HPDE6-E6E7 (cell line): ENCODE measurements at regions not wholly inside any gene's neighbourhood (a gene's known extent, or its start where the extent isn't known, plus 50 kb on each side); places are given as distances from the start of the nearest gene placed in this dataset.

ENCODE experiments used
- DNase-seq: peaks from one replicate; pipeline ENCODE4 v3.0.0; 2011; ENCODE audit warnings: missing footprints; ENCODE audit errors: extremely low spot score

DNA sequence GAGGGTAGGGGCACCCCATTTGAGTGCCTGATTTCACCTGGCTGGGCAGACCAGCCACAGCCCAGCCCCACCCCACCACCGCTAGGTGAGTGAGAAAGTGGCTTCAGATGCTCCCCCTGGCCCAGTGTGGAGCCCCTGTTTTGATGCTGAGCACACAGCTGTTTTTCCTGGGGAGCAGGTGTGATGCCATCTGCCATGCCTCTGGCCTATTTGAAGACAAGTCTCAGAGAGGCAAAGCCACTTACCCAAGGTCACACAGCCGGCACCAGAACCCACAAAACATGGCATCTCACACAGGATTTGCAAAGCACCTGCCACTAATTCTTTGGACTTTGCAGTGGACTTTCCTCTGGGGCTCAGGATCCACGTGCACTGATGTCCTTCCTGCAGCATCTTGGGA is 131.3 kb downstream of the INHBB start:
- DNase-seq, result no peak

- no peak for DNase-seq
Measured at GRCh38 chr2:120477831-120478481, 132.0 kb downstream of the INHBB start.

DNA sequence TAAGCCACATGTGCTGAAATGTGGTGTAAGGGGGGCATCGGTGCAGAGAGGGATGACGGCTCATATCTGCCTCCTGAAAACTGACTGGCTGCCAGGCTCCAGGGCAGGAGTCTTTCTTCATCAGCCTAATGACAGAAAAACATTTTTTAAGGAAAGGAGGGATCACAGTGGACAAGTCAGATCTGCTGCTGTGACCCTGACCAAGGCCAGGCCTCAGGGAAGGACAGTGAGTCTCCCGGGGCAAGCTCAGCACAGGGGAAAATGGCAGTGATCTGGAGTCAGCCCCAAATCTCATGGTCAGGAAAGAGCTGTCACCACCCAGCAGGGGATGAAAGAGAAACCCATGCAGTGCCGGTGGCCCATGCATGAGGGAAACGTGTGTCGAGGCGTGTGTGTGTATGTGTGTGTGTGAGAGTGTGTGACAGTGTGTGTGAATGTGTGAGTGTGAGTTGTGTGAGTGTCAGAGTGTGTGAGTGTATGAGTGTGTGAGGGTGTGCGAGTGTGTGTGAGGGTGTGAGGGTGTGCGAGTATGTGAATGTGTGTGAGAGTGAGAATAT is 134.5 kb downstream of the INHBB start:
- no peak for DNase-seq

GRCh38 chr2:120480903-120481445 is 135.0 kb downstream of the INHBB start:
- no peak for DNase-seq

- no peak for DNase-seq
Measured at GRCh38 chr2:120481446-120482194, 135.7 kb downstream of the INHBB start.

GRCh38 chr2:120482334-120482733 is 136.4 kb downstream of the INHBB start:
- no peak for DNase-seq

- no peak for DNase-seq
Measured at GRCh38 chr2:120483355-120483754, 137.4 kb downstream of the INHBB start.

DNA sequence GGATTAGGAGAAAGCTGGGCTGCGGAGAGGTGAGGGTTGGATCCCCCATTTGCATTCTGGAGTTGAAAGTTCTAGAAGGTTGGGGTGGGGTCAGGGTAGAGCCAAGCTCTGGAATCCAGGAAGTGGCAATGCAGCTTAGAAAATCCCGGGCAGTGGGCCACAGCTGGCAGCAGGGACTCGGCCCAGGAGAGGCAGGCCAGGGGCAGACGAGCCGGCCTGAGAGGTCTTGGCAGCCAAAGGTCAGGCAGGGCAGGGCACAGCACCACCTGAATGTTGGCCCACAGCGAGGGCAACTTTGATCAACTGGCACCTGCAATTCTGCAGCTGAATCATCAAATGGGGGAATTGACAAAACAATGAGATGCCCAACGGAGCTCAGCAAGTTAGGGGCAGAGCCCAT is 139.2 kb downstream of the INHBB start:
- no peak for DNase-seq

- no peak for DNase-seq
Measured at GRCh38 chr2:120486441-120486840, 140.5 kb downstream of the INHBB start.

- DNase-seq, result peak; percentile 32
Measured at GRCh38 chr2:120486946-120487345, 141.0 kb downstream of the INHBB start.

- no peak for DNase-seq
Measured at GRCh38 chr2:120488531-120488930, 142.6 kb downstream of the INHBB start.

DNA sequence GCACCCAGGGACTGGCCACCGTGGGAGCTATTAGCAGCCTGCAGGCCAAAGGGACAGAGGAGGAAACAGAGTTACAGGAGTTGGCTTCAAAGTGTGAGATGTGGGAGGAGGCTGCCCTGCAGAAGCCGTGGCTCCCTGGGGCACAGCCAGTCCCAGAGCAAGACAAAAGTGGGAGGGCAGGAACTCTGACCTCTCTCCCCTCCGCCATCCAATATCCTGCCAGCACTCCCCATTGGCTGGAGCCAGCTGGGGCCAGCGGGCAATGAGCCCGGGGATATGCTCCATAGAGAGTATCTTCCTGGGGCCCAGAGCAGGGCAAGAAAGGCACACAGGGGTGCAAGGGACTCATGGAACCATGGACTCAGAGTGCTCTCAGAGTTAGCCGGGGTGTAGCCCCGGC is 143.1 kb downstream of the INHBB start:
- no peak for DNase-seq

DNA sequence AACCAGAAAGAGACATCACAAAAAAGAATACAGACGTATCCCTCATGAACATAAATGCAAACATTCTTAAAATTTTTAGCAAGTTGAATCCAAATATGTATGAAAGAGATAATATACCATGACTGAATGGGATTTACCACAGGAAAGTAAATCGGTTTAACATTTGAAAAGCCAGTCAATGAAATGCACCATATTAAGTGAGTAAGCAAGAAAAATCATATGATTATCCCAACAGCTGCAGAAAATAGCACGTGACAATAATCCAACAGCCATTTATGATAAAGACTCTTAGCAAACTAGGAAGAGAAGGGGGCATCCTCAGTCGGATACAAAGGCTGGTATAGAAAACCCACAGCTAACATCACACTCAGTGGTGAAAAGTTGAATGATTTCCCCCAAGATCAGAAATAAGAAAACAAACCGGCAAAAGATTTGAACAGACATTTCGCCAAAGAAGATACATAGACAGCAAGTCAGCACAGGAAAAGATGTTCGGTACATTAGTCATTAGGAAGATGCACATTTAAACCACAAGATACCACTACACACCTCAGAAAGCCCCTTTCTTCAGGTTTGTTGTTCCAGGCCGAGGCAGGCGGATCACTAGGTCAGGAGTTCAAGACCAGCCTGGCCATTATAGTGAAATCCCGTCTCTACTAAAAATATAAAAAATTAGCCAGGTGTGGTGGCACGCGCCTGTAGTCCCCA is 144.3 kb downstream of the INHBB start:
- no peak for DNase-seq

DNA sequence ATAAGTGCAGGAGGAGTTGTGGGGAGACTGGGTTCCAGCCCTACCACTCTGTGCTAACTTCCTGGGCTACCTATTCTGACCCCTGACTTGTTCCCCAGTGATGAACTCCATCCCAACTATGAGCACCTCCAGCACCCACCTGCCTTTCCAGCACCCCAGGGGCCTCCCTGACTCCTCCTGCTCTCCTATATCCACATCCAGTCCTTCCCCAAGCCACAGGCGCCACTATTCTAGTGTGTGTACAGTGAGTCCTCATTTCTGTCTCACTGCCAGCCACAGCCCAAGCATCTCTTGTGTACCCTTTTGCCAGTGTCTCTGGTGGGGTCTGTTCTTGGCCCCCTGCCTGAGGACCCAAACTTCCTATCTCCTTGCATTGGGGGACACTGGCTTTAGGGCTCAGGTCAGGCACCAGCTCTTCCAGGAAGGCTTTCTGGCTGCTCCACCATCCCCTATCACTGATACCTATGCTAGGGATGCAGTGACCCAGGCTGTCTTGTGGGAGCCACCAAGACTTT is 145.2 kb downstream of the INHBB start:
- DNase-seq, result no peak

GRCh38 chr2:120493231-120493630 is 147.3 kb downstream of the INHBB start:
- DNase-seq, result no peak

DNA sequence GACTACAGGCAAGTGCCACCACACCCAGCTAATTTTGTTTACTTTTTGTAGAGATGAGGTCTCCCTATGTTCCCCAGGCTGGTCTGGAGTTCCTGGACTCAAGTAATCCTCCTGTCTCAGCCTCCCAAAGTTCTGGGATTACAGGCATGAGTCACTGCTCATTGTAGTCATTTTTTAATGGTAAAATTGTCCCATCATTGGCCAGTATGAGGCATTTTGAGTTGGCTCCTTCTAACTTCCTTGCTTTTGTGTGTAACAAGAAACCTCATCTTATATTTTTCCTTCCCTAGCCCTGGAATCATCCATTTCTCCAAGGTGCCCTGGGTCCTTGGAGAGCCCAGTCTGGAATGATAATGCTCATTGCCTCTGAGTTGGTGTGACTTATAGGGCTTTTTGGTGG is 148.5 kb downstream of the INHBB start:
- DNase-seq, result no peak

GRCh38 chr2:120495586-120495985 is 149.7 kb downstream of the INHBB start:
- no peak for DNase-seq

DNA sequence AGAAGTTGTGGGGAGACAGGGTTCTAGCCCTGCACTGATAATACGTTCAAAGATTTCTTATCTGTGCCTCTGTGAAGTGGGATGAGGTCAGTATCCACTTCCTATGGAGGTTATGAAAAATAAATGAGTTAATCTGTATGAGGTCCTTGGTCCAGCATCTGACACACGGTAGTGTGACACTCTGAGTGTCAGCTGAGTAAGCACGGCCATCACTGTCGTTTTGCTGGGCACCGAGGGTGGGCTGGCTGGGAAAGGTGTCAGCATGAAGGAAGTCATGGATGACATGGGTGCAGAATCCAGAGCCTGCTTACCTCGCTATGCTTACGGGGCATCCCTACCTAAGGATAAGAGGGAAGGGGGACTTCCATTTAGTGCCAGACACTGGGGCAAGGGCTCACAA is 150.3 kb downstream of the INHBB start:
- no peak for DNase-seq

- no peak for DNase-seq
Measured at GRCh38 chr2:120496759-120497158, 150.8 kb downstream of the INHBB start.

- DNase-seq, result no peak
Measured at GRCh38 chr2:120497261-120497977, 151.5 kb downstream of the INHBB start.

- no peak for DNase-seq
Measured at GRCh38 chr2:120498121-120498520, 152.2 kb downstream of the INHBB start.
